B cell (primary cell): ENCODE measurements at regions not wholly inside any gene's neighbourhood (a gene's known extent, or its start where the extent isn't known, plus 50 kb on each side); places are given as distances from the start of the nearest gene placed in this dataset.

Experiments
- EZH2 ChIP-seq: IDR thresholded peaks from 2 replicates; pipeline ENCODE4 v1.6.1; 2012; ENCODE audit warnings: borderline replicate concordance, low read depth, mild to moderate bottlenecking, moderate library complexity, low read length; ENCODE audit not compliant: insufficient read depth, poor library complexity, severe bottlenecking
- TF ChIP-seq, protein P1 (sequence below): fragments of 200-600 bp; IDR thresholded peaks from one replicate; pipeline ENCODE4 v1.8.0; 2022; ENCODE audit warnings: antibody characterized with exemption, mild to moderate bottlenecking

DNA sequence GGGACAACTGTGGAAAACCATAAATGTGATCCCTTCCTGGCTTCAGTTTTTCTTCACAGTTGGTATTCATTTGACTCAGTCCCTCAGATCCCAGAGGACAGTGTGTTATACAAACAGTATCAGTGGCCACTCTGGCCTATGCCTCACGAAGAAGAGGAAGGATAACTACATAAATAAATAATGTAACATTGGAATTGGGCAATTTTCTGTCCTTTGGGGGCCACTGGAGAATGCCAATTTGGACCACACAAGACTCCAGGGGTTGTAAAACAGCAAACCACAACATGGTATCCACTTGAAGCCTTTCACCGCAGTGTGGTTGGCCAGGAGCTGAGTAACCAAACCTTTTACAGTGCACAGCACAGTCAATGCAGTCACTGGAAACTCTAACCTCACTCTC, 1077.0 kb downstream of the ROBO2 start:
- TF ChIP-seq, protein P1, sequence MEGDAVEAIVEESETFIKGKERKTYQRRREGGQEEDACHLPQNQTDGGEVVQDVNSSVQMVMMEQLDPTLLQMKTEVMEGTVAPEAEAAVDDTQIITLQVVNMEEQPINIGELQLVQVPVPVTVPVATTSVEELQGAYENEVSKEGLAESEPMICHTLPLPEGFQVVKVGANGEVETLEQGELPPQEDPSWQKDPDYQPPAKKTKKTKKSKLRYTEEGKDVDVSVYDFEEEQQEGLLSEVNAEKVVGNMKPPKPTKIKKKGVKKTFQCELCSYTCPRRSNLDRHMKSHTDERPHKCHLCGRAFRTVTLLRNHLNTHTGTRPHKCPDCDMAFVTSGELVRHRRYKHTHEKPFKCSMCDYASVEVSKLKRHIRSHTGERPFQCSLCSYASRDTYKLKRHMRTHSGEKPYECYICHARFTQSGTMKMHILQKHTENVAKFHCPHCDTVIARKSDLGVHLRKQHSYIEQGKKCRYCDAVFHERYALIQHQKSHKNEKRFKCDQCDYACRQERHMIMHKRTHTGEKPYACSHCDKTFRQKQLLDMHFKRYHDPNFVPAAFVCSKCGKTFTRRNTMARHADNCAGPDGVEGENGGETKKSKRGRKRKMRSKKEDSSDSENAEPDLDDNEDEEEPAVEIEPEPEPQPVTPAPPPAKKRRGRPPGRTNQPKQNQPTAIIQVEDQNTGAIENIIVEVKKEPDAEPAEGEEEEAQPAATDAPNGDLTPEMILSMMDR: no peak
- TF ChIP-seq EZH2: no peak
